NCI-H1436 treated with DMSO at 0.1 percent for 48 hours (cell line): ENCODE measurements at regions not wholly inside any gene's neighbourhood (a gene's known extent, or its start where the extent isn't known, plus 50 kb on each side); places are given as distances from the start of the nearest gene placed in this dataset.
"Not testable (repeated sequence)": the region's sequence is repeated elsewhere in the genome, so short reads cannot be mapped to it uniquely, and the experiment has no call there.

Experiments used
- DNase-seq: peaks from one replicate; lab custom pipeline; 2025; lab: John Stamatoyannopoulos, UW

DNA sequence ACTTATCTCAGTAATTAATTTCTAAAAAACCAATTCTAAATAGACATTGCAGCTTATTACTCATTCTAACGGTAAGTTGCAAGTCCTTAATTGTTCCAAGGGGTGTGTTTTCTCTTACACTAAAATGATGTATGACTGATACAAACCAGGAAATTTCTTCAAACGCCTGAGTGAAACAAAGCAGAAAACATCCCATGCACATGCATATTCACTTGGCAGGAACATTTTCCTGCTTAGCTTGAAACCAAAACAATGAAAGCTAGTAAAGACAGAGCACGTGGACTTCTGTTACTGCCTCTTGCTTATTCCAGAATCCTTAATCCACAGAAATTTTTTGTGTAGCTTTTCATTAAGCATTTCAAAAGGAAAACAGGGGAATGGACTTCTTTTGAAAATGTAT lies 187.7 kb downstream of the MTERF1 start:
- DNase-seq: no peak

DNA sequence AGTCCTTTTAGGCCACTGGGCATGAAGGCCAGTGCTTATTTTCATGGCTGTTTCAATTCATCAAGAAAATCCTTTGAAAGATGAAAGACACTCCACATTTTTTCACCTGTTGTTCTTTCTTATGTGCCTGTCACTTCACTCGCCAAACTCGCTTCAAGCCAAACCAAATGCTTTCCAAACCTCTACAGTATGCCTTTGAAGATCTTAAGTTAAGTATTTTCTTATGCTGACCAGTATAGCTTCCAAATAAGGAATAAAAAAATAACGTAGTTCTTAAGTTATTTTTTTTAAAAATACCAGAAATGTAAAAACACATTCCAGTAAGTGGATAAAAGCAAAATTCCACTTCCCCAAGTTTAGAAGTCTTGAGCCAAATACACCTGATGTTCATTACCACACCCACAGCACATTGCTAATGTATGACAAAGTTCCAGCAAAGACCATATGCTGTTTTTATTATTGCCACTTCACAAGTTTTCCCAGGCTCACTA lies 186.1 kb downstream of the MTERF1 start:
- no peak for DNase-seq

DNA sequence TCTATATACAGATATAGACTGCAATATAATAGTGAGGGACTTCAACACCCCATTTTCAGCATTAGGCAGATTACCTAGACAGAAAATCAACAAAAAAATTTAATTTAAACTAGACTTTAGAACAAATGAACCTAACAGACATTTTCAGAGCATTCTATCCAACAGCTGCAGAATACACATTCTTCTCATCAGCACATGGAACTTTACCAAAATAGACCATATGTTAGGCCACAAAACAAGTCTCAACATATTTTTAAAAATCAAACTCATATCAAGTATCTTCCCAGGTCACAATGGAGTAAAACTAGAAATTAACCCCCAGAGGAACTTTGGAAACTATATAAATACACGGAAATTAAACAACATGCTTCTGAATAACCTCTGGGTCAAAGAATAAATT lies 169.6 kb downstream of the MTERF1 start:
- DNase-seq: no peak

DNA sequence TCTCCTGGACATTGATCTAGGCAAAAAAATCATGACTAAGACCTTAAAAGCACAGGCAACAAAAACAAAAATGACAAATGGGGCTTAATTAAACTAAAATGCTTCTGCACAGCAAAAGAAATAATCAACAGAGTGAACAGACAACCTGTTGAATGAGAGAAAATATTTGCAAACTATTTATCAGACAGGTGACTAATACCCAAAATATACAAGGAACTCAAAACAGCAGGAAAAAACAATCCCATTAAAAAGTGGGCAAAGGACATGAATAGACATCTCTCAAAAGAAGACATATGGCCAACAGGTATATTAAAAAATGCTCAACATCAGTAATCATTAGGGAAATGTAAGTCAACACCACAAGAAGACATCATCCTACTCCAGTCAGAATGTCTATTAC lies 166.8 kb downstream of the MTERF1 start:
- no peak for DNase-seq

DNA sequence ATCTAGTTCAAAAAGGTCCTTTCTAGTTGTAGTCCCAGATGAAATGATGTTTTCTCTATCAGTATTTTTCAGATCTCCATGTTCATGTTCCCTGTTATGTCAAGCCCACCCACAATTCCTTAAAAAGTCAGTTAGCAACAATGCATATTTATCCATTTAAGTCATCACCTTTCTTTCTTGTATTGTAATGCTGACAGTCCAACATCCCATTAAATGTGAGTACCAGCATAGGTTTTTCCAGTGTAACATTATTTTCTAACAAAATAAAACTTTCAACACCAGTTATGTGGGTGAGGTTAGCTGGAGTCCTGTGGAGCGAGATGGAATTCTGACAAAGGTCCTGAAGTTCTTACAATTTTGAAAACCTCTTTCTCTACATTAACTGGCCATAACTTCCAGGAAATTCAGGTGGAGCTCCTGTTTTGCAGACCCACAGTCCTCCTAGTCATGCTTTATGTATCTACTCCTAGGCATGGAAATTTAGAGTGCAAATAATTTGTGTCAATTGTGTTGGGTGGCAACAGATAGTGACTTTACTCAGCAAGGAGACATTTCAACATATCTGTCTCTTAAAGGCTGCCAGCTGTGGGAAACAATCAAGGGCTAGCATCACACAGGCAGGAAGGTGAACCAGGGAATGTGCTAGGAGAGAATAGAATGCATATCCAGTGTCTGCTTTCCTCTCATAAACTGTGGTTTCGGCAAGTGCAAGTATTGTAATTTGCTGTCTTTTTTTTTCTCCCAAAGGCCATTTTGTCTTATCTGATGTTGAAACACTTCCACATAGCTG lies 162.6 kb downstream of the MTERF1 start:
- DNase-seq: no peak

DNA sequence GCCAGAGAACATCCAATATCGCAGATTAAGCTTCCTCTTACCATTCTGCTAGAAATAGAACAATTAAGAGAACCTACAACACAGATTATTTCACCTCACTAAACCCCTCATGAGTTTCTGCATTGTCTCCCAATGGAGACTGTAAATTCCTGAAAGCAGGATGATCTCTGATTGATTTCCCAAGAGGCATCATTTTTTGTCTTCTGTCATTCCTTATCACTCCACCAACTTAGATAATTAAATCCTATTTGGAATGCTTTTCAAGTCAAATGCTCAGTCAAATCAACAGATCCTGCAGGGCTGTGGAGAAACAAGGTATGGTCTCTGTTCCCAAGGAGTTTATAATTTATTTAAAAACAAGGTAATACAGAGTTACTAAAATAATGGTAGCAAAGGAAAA lies 161.5 kb downstream of the MTERF1 start:
- DNase-seq: no peak

DNA sequence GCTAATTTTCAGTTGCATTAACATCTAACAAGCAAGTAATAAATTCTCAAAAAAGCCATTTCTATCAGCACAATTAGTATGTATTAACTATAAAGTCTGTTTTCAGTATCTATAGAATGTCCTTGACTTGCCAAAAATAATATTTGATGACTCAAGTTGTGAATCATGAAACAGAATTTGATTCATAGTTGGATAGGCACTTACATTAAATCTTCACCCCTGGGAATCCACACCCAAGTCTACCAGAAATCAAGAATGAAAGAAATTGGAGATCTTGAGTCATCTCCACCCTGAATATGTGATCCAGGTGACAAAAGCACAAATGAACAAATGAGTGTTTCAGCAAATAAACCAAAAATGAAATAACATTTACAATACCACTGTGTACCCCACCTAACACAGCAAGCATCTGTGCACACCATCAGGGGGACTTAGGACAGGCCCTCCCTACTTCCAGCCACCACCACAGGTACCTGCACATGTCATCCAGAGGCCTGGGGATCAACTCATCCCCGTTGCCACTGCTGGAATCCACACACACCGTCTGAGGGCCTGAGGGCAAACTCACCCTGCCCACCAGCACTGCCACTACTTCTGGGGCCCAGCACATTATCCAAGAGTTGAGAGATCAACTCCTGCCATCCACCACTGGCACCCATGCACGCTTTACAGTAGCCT lies 160.1 kb downstream of the MTERF1 start:
- no peak for DNase-seq

DNA sequence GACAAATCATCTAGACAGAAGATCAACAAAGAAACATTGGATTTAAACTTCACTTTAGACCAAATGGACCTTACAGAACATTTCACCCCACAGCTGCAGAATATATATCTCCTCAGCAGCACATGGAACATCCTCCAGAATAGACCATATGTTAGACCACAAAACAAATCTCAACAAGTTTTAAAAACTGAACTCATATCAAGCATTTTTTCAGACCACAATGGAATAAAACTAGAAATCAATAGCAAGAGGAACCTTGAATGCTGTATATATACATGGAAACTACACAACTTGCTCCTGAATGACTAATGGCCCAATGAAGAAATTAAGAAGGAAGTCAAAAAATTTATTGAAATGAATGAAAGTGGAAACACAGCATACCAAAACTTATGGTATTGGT lies 157.7 kb downstream of the MTERF1 start:
- DNase-seq: no peak

DNA sequence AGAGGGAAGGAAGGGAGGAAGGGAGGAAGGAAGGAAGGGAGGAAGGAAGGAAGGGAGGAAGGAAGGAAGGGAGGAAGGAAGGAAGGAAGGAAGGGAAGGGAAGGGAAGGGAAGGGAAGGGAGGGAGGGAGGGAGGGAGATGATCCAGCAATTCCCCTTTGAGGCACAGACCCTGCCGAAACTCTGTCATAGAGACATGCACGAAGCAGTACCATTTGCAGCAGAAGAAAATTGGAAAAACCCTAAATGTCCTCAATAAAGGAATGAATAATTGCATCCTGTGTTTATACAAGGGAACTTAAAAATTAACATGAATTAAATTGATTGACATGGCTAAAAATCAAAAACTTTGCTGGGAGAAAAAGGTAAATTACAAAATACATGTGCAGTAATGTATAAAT lies 151.5 kb downstream of the MTERF1 start:
- not testable (repeated sequence) for DNase-seq

DNA sequence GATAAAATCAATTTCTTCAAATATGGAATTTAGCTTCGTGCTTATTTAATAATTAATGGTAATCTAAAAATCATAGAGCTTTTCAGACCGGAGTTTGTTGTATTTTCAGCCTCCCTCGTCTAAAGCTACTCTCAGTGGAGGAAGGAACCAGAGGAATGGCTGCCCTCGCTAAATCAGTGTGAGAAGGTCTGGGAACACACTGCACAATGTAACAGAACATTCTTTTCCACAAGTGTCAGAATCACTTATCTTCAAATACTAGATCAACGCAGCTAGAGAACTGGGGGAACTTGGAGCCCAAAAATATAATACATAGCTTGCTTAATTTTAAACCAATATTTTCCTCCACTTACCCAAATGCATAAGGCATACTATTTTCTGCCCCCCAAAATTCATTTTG lies 148.5 kb downstream of the MTERF1 start:
- no peak for DNase-seq

DNA sequence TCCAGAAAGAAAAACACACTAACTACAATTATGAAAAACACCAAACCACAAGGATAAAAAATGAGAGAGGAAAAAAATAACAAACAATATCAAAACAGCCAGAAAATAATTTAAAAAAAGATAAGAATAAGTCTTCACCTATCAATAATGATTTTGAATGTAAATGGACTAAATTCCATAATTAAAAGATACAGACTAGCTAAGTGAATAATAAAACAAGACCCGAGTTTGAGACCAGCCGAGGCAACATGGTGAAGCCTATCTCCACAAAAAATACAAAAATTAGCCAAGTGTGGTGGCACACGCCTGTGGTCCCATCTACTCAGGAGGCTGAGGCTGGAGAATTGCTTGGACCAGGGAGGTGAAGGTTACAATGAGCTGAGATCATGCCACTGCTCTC lies 131.1 kb downstream of the MTERF1 start:
- no peak for DNase-seq

DNA sequence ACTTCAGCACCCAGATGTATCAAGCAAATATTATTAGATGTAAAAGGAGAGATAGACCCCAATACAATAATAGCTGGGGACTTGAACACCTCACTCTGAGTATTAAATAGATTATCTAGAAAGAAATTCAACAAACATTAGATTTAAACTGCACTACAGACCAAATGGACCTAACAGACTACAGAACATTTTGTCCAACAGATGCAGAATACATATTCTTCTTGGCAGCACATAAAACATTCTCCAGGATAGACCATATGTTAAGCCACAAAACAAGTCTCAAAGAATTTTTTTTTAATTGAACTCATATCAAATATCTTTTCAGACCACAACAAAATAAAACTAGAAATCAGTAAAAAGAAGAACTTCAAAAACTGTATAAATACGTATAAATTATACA lies 130.4 kb downstream of the MTERF1 start:
- DNase-seq: no peak

DNA sequence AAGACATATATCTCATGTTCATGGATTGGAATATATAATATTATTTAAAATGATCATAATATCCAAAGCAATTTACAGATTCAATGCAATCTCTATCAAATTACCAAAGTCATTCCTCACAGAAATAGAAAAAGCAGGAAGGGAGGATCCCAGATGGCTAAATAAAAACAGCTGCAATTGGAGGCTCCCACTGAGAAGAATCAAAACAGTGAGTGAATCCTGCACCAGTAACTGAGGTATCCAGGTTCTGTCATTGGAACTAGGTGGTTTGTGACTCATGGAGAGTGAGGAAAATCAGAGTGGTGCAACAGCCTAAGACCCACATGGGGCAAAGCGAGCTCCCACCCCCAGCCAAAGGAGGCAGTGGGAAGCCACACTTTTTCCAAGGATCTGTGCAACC lies 128.4 kb downstream of the MTERF1 start:
- no peak for DNase-seq

DNA sequence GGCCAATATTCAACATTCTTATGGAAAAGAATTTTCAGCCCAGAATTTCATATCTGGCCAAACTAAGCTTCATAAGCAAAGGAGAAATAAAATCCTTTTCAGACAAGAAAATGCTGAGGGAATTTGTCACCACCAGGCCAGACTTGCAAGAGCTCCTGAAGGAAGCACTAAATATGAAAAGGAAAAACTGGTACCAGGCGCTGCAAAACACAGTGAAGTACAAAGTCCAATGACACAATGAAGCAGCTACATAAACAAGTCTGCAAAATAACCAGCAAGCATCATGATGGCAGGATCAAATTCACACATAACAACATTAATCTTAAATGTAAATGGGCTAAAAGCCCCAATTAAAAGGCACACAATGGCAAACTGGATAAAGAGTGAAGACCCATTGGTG lies 126.2 kb downstream of the MTERF1 start:
- not testable (repeated sequence) for DNase-seq

DNA sequence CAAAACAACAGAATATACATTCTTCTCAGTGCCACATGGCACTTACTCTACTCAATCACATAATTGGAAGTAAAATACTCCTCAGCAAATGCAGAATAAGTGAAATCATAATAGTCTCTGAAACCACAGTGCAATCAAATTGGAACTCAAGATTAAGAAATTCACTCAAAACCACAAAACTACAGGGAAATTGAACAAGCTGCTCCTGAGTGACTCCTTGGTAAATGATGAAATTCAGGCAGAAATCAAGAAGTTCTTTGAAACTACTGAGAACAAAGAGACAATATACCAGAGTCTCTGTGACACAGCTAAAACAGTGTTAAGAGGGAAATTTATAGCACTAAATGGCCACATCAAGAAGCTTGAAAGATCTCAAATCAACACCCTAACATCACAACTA lies 125.4 kb downstream of the MTERF1 start:
- not testable (repeated sequence) for DNase-seq

DNA sequence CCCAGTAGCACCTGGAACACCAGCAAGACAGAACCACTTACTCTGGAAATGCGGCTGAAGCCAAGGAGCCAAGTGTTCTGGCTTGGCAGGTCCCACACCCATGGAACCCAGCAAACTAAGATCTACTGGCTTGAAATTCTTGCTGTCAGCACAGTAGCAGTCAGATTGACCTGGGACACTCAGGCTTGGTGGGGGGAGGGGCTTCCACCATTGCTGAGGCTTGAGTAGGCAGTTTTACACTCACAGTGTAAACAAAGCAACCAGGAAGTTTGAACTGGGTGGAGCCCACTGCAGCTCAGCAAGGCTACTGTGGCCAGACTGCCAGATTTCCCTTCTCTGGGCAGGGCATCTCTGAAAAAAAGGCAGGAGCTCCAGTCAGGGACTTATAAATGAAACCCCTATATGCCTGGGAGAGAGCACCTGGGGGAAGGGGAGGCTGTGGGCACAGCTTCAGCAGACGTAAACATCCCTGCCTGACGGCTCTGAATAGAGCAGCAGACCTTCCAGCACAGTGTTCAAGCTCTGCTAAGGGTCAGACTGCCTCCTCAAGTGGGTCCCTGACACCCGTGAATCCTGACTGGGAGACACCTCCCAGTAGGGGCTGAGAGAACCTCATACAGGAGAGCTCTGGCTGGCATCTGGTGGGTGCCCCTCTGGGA lies 121.2 kb downstream of the MTERF1 start:
- DNase-seq: no peak

DNA sequence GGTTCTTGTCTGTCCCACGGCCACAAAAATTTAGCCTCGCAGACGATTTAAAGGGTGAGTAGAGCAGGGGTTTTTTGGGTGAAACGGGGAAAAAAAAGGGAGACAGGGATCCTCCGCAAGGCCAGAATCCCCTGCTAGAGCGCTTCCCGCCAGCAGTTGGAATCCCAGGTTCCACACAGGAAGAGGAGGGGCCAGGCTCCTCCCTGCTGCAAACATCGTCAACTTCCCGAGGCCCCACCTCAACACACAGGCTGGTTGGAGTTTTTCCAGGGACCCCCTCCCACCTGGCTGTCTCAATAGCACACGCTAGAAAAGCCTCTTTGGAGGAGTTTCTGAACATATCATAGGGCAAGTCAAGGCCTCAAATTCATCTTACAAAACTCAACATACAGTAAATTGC lies 112.7 kb downstream of the MTERF1 start:
- DNase-seq: no peak

DNA sequence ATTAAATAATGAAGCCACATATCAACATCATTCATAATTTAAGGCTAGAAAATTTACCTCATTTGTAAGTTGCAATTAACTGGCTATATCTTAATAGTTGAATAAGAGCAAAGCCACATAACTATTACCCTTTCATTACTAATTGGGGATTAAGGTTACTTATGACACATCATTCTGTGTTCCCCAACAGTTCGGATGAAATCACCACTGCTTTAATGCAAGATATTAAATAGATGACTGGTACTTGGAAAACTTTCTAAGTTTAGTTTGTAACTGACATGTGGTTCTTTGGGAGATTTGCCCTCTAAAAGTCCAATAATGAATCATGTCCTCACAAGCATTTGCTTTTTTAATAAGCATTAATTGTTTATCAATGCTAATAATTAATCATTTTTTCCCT lies 109.1 kb downstream of the MTERF1 start:
- no peak for DNase-seq

DNA sequence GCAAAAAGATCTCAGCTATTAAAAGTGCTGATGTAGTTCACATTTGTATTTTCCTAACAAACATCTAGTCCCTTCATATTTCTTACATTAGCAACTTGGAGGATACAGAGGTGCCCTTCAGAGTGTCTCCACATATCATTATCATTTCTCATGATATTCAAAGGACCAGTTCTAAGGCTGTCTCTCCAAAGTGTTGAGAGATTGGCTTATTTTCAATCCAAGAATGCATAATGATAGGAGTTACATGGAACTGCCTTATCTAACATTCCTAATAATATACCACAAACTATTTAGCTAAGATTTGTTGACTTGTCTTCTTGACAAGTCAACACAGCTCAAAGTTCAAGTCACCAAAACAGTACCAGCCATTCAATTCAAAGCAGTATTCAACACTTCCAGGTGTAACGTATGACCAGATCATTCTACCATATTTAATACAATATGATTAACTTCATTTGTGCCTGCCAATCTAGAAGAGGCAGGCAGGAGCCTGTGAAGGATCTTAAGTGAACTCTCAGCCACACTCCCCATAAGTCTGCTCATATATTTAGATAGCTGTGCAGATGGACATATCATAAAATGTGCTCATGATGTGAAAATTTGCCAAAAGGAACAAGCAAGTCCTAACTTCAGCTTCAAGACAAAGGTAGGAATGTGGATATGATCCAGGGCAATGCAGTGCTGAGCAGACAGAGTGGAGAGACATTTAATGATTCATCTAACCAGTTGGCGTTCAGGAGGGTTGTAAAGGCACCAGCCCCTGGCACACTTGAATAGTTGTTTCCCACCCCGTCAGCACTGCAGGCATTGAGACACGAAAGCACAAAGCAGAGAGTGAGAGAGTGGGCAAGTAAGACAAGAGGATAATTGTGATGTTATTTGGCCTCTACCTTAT lies 108.3 kb downstream of the MTERF1 start:
- no peak for DNase-seq

DNA sequence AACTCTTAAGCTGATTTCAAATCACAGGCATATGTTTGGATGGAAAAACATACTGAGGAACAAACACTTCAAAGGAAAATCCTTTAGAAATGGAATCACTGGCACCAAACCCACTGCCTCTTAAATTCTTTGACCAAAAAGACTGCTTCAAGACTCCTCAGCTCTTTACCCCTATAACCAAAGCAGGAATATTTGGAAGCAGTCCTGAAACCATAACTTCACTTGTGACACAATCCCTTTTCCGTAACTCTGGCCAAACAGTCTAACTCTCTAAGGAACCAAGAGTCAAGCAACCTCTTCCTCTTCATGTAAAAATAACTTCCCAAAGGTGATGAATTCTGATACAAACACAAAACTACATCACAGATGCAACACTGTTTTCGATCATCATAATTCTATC lies 104.3 kb downstream of the MTERF1 start:
- DNase-seq: no peak

DNA sequence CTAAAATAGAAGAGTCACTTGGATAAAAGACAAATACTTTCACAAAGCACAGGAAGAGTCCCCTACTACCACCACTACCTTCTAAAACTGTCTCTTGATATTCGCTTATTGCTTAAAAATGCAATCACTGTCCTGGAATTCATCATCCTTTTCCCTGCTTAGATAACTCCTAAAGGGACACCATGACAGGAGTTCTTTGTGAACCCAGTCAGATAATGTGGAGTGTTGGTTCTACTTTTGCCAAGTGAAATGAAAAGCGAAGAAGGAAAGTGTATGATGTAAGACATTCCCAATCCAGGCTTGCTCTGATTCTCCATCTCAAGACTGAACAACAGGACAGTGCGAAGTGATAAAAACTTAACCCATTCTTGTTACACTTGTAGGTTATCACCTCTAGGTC lies 103.0 kb downstream of the MTERF1 start:
- no peak for DNase-seq

DNA sequence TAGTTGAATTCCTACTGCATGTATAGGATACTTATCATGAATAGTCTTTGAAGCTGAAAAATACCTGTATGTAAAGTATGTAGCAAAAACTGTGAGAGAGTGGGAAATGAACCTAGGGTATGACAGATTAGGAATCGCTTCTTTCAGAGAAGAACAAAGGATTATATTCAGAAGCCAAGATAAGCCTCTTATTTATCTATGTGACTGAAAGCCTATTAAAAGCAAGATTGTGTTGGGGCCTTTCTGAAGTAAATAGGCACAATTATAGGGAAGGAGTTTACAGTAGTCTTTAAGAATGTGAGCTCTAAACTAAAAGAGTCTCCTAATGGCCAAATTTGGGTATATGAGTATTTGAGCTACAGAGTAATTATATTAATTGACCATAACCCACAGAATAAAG lies 102.1 kb downstream of the MTERF1 start:
- no peak for DNase-seq
